Naive thymus-derived CD8-positive, alpha-beta T cell (primary cell): ENCODE measurements at regions not wholly inside any gene's neighbourhood (a gene's known extent, or its start where the extent isn't known, plus 50 kb on each side); places are given as distances from the start of the nearest gene placed in this dataset.
A peak's percentile ranks its signal among the peaks of the same experiment; 100 is the strongest.

Experiments
- ATAC-seq, 2 donors: fragments of 150-1000 bp; cut with Tn5 transposase in 1 of 2; sonication (Bioruptor Pico), chemical (Tn5 transposase) in 1 of 2; 1 replicate in 1 of 2; 2 replicates in 1 of 2; pipeline ENCODE4 v1.10.0; 2021; ENCODE audit warnings: mild to moderate bottlenecking in 2 of 2, moderate library complexity in 2 of 2
- POLR2A ChIA-PET: fragments of 350-600 bp; sonication (Branson Sonifier 250); formaldehyde crosslinking; loops from one replicate; lab custom pipeline; 2021; ENCODE audit warnings: antibody characterized with exemption; lab: Charles Lee
- DNase-seq, 10 donors: peaks; one replicate each; pipeline versions ENCODE4 v3.0.0 to v3.0.0-alpha.2; 2020 to 2022
- H3K27ac Mint-ChIP-seq, 10 donors: one replicate each; pipeline ENCODE4 v1.8.0; 2020 to 2022; ENCODE audit warnings: mild to moderate bottlenecking in 10 of 10, mixed read lengths in 10 of 10, moderate library complexity in 4 of 10, inconsistent platforms in 1 of 10
- H3K27me3 Mint-ChIP-seq, 5 donors: one replicate each; pipeline ENCODE4 v1.8.0; 2021 to 2022; ENCODE audit warnings: mixed read lengths in 5 of 5
- H3K36me3 Mint-ChIP-seq, 3 donors: one replicate each; pipeline ENCODE4 v1.8.0; 2020 to 2022; ENCODE audit warnings: mixed read lengths in 3 of 3, mild to moderate bottlenecking in 2 of 3, inconsistent platforms in 1 of 3
- H3K4me1 Mint-ChIP-seq, 4 donors: one replicate each; pipeline ENCODE4 v1.8.0; 2021 to 2022; ENCODE audit warnings: mixed read lengths in 4 of 4
- H3K4me3 Mint-ChIP-seq, 10 donors: one replicate each; pipeline ENCODE4 v1.8.0; 2020 to 2022; ENCODE audit warnings: mild to moderate bottlenecking in 10 of 10, mixed read lengths in 10 of 10, moderate library complexity in 6 of 10, inconsistent platforms in 1 of 10
- H3K9me3 Mint-ChIP-seq, 9 donors: one replicate each; pipeline ENCODE4 v1.8.0; 2020 to 2022; ENCODE audit warnings: mixed read lengths in 9 of 9, mild to moderate bottlenecking in 3 of 9, inconsistent platforms in 1 of 9, moderate library complexity in 1 of 9

GRCh38 chrX:99137488-99137887 lies 1272.6 kb downstream of the PCDH19 start:
- Mint-ChIP-seq H3K27ac (no peak overlapping the region), H3K36me3 (no peaks in the 10 kb centered on the region), H3K4me1 (no peaks in the 10 kb centered on the region), H3K27me3 (no peaks in the 10 kb centered on the region), H3K4me3 (no peak overlapping the region), H3K9me3 (no peaks in the 10 kb centered on the region)
- no peak for ATAC-seq
- POLR2A ChIA-PET, result no interaction called here
- DNase-seq, result no peak

DNA sequence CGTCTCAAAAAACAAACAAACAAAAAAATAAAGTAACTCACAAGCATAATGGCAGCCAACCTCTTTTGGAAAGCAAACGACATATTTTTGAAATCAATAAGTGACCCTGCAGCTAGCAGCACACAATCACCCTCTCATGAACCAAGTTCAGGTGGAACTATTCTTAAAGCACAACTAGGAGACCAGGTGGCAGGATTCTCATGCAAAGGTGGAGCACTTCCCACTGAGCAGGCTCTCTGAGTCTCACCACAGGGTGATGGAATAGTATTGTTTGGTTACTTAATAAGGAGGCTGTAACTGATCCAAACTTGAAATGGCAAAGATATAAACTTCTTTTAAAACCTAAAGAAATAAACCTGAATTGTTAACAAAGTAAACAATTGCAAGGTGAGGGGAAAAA lies 1293.1 kb downstream of the PCDH19 start:
- no peak for DNase-seq
- H3K27ac Mint-ChIP-seq, result no peak overlapping the region
- H3K9me3 Mint-ChIP-seq, result peaks cover 0 to 2% (median 0%) of the 10 kb centered on the region in 9 donors
- no peak for ATAC-seq
- POLR2A ChIA-PET, result no interaction called here
- H3K27me3 Mint-ChIP-seq, result no peaks in the 10 kb centered on the region
- no peaks in the 10 kb centered on the region for H3K4me1 Mint-ChIP-seq
- H3K4me3 Mint-ChIP-seq, result no peak overlapping the region
- no peaks in the 10 kb centered on the region for H3K36me3 Mint-ChIP-seq

- DNase-seq, result no peak
- H3K36me3 Mint-ChIP-seq, result no peaks in the 10 kb centered on the region
- no peak for ATAC-seq
- H3K4me1 Mint-ChIP-seq, result no peaks in the 10 kb centered on the region
- POLR2A ChIA-PET, result no interaction called here
- H3K4me3 Mint-ChIP-seq, result no peak overlapping the region
- H3K27ac Mint-ChIP-seq, result no peak overlapping the region
- H3K27me3 Mint-ChIP-seq, result no peaks in the 10 kb centered on the region
- peaks cover 0 to 9% (median 2%) of the 10 kb centered on the region in 9 donors for H3K9me3 Mint-ChIP-seq
These were observed 1314.0 kb downstream of the PCDH19 start for GRCh38 chrX:99095965-99096635.

DNA sequence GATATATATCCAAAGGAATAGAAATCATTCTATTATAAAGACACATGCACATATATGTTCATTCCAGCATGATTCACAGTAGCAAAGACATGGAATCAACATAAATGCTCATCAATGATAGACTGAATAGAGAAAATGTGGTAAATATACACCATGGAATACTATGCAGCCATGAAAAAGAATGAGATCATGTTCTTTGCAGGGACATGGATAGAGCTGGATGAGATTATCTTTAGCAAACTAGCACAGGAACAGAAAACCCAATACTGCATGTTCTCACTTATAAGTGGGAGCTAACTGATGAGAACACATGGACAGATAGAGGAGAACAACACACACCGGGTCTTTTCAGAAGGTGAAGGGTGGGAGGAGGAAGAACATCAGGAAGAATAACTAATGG lies 1318.6 kb downstream of the PCDH19 start:
- Mint-ChIP-seq H3K9me3 (peaks cover 0 to 20% (median 9%) of the 10 kb centered on the region in 9 donors), H3K27me3 (no peaks in the 10 kb centered on the region), H3K4me1 (no peaks in the 10 kb centered on the region), H3K36me3 (no peaks in the 10 kb centered on the region), H3K27ac (peak overlapping the region in 1 of 10 donors; percentile 53), H3K4me3 (no peak overlapping the region)
- ATAC-seq (no peak), DNase-seq (no peak)
- POLR2A ChIA-PET, result no interaction called here

- no peak overlapping the region for H3K27ac Mint-ChIP-seq
These were observed 1331.8 kb downstream of the PCDH19 start for GRCh38 chrX:99078301-99078700.

DNA sequence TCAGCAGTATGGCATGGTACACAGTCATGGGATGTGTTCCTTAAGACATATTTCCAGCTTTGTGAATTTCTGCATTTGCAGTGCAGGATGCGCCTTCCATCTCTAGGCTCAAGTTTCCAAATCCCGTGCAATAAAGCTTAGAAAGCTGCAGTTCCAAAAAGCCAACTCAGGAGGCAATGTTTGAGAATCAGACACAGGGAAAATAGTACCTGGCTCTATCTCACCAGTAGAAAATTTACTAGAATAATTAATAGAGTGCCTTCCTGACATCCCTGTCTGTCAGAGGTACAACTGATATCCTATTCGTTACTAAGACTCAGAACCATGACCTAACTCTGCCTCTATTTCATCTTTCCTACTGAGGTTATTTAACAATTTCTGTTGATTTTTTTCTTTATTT lies 1333.0 kb downstream of the PCDH19 start:
- H3K4me1 Mint-ChIP-seq, result no peaks in the 10 kb centered on the region
- H3K27me3 Mint-ChIP-seq, result no peaks in the 10 kb centered on the region
- ATAC-seq (no peak), DNase-seq (no peak)
- POLR2A ChIA-PET, result no interaction called here
- H3K4me3 Mint-ChIP-seq, result no peak overlapping the region
- H3K9me3 Mint-ChIP-seq, result peaks cover 0 to 14% (median 0%) of the 10 kb centered on the region in 9 donors
- H3K36me3 Mint-ChIP-seq, result no peaks in the 10 kb centered on the region
- H3K27ac Mint-ChIP-seq, result no peak overlapping the region

More at GRCh38 chrX:99078301-99078700, 1331.8 kb downstream of the PCDH19 start:
- H3K36me3 Mint-ChIP-seq, result no peaks in the 10 kb centered on the region
- ATAC-seq (no peak), DNase-seq (no peak)
- peaks cover 0 to 14% (median 0%) of the 10 kb centered on the region in 9 donors for H3K9me3 Mint-ChIP-seq
- no peak overlapping the region for H3K4me3 Mint-ChIP-seq
- H3K27me3 Mint-ChIP-seq, result no peaks in the 10 kb centered on the region
- H3K4me1 Mint-ChIP-seq, result no peaks in the 10 kb centered on the region
- POLR2A ChIA-PET, result no interaction called here

- DNase-seq (no peak), ATAC-seq (no peak)
- Mint-ChIP-seq H3K36me3 (no peaks in the 10 kb centered on the region), H3K4me3 (no peak overlapping the region), H3K9me3 (peaks cover 0 to 17% (median 0%) of the 10 kb centered on the region in 9 donors), H3K27me3 (no peaks in the 10 kb centered on the region), H3K4me1 (no peaks in the 10 kb centered on the region), H3K27ac (no peak overlapping the region)
- POLR2A ChIA-PET, result no interaction called here
These were observed 1336.5 kb downstream of the PCDH19 start for GRCh38 chrX:99073551-99073950.

- POLR2A ChIA-PET, result no interaction called here
These were observed 1358.4 kb downstream of the PCDH19 start for GRCh38 chrX:99051639-99052038.

DNA sequence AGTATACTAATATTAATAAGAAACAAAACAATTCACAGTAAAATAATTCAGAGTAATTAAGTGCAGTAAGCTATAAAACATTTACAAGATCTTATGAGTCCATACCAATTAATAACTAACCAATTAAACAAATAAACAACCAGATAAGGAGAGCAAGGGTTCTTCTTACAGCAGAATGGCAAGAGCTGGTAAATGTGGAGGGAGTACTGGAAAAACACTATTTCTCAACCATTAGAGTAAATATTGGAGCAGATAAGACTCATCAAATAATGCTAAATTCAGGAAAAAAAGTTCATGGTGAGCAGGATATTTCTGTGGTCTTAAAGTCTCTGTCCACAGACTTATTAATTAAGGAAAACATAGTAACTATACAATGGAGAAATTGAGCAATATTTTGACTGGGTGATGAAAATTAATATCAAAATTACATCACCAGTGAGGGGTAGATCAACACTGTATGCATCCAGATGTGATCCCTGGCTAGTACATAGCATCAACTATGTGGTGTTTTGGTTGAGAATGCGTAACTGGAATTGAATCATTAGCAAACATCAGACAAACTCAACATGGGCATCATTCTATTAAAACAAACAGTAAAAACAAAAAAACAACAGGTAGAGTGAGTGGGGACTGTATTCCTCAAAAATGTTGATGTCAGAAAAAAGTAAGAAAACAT lies 1376.7 kb downstream of the PCDH19 start:
- Mint-ChIP-seq H3K27me3 (no peaks in the 10 kb centered on the region), H3K4me3 (no peak overlapping the region), H3K9me3 (peaks cover 0 to 2% (median 0%) of the 10 kb centered on the region in 9 donors), H3K27ac (no peak overlapping the region), H3K4me1 (no peaks in the 10 kb centered on the region), H3K36me3 (no peaks in the 10 kb centered on the region)
- no peak for DNase-seq
- POLR2A ChIA-PET, result no interaction called here
- no peak for ATAC-seq

More at GRCh38 chrX:99051639-99052038, 1358.4 kb downstream of the PCDH19 start:
- Mint-ChIP-seq H3K27ac (no peak overlapping the region), H3K27me3 (no peaks in the 10 kb centered on the region), H3K36me3 (no peaks in the 10 kb centered on the region), H3K4me1 (no peaks in the 10 kb centered on the region), H3K4me3 (no peak overlapping the region), H3K9me3 (peaks cover 0 to 17% (median 2%) of the 10 kb centered on the region in 9 donors)
- no peak for ATAC-seq
- DNase-seq, result no peak

DNA sequence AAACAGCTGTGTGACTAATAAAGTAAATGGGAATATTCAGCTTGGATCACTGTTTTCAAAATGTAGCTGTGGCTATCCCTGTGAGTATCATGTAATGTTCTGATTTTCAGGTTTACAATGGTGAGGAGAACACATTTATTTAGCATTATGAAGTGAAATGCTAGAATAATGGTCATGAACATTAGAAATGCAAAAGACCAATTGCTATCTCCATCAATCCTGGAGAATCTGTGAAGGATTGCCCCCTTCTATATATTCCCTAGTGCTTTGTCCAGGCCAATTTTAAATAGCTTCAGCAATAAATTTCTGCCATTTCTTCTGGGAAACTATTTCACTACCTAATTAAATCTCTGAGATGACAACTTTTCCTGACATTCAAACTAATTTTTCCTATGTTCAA lies 1399.1 kb downstream of the PCDH19 start:
- H3K27me3 Mint-ChIP-seq, result no peaks in the 10 kb centered on the region
- no peaks in the 10 kb centered on the region for H3K36me3 Mint-ChIP-seq
- DNase-seq (no peak), ATAC-seq (no peak)
- no peak overlapping the region for H3K27ac Mint-ChIP-seq
- peaks cover 0 to 15% (median 0%) of the 10 kb centered on the region in 9 donors for H3K9me3 Mint-ChIP-seq
- H3K4me3 Mint-ChIP-seq, result no peak overlapping the region
- POLR2A ChIA-PET, result no interaction called here
- no peaks in the 10 kb centered on the region for H3K4me1 Mint-ChIP-seq

GRCh38 chrX:99001286-99001685 lies 1408.8 kb downstream of the PCDH19 start:
- Mint-ChIP-seq H3K36me3 (no peaks in the 10 kb centered on the region), H3K27ac (no peak overlapping the region), H3K4me1 (no peaks in the 10 kb centered on the region), H3K27me3 (no peaks in the 10 kb centered on the region), H3K4me3 (no peak overlapping the region), H3K9me3 (peaks cover 0 to 21% (median 7%) of the 10 kb centered on the region in 9 donors)
- POLR2A ChIA-PET, result no interaction called here
- no peak for DNase-seq
- ATAC-seq, result no peak

- peaks cover 0 to 9% (median 0%) of the 10 kb centered on the region in 9 donors for H3K9me3 Mint-ChIP-seq
- ATAC-seq, result no peak
- H3K27ac Mint-ChIP-seq, result no peak overlapping the region
- no peak overlapping the region for H3K4me3 Mint-ChIP-seq
- no peak for DNase-seq
- H3K36me3 Mint-ChIP-seq, result no peaks in the 10 kb centered on the region
- POLR2A ChIA-PET, result no interaction called here
- no peaks in the 10 kb centered on the region for H3K27me3 Mint-ChIP-seq
- H3K4me1 Mint-ChIP-seq, result no peaks in the 10 kb centered on the region
These were observed 1447.1 kb downstream of the PCDH19 start for GRCh38 chrX:98962996-98963395.

GRCh38 chrX:98956014-98956413 lies 1454.1 kb downstream of the PCDH19 start:
- DNase-seq (no peak), ATAC-seq (no peak)
- H3K27ac Mint-ChIP-seq, result peak overlapping the region in 1 of 10 donors; percentile 32
- H3K4me1 Mint-ChIP-seq, result no peaks in the 10 kb centered on the region
- POLR2A ChIA-PET, result no interaction called here
- H3K9me3 Mint-ChIP-seq, result peaks cover 0 to 26% (median 6%) of the 10 kb centered on the region in 9 donors
- H3K4me3 Mint-ChIP-seq, result no peak overlapping the region
- no peaks in the 10 kb centered on the region for H3K27me3 Mint-ChIP-seq
- peaks cover 0 to 6% (median 0%) of the 10 kb centered on the region in 3 donors for H3K36me3 Mint-ChIP-seq
